ENCODE measurements at regions not wholly inside any gene's neighbourhood (a gene's known extent, or its start where the extent isn't known, plus 50 kb on each side); places are given as distances from the start of the nearest gene placed in this dataset.

- FAIRE-seq: no peak
- no peak overlapping the region for H3K9ac ChIP-seq (ENCODE audit: low read length in 3 of 3)
- no peak for TF ChIP-seq CTCF (IDR thresholded peaks at IDR 0.05; ENCODE audit: borderline replicate concordance, extremely low read depth, insufficient read depth)
Observed at GRCh38 chr10:2950546-2950945, 116.8 kb upstream of the PFKP start.

GRCh38 chr10:2949948-2950354 is 117.4 kb upstream of the PFKP start:
- H3K9ac ChIP-seq (ENCODE audit: low read length in 3 of 3): no peak overlapping the region
- FAIRE-seq: no peak

More at GRCh38 chr10:2950546-2950945, 116.8 kb upstream of the PFKP start:
- H3K4me3 ChIP-seq (ENCODE audit: low read length in 3 of 3): no peak overlapping the region
- intact Hi-C loops (cut with DNase I): no loop called here
- H3K27ac ChIP-seq (ENCODE audit: low read depth in 2 of 2, low read length in 2 of 2): no peak overlapping the region
- H3K27me3 ChIP-seq (ENCODE audit: control insufficient read depth, insufficient read depth, low read length): no peaks in the 10 kb centered on the region
- DNase-seq: no peak
- no peaks in the 10 kb centered on the region for H3K36me3 ChIP-seq (ENCODE audit: control insufficient read depth in 2 of 3, insufficient read depth in 3 of 3, low read length in 3 of 3)
- no peaks in the 10 kb centered on the region for H3K9me3 ChIP-seq (ENCODE audit: control insufficient read depth in 2 of 3, insufficient read depth in 1 of 3, low read length in 3 of 3)
- no peaks in the 10 kb centered on the region for H3K4me1 ChIP-seq (ENCODE audit: control insufficient read depth in 2 of 3, insufficient read depth in 2 of 3, low read depth in 1 of 3, low read length in 3 of 3)

GRCh38 chr10:2949221-2949947 is 118.0 kb upstream of the PFKP start:
- Histone ChIP-seq H3K36me3 (ENCODE audit: control insufficient read depth in 2 of 3, insufficient read depth in 3 of 3, low read length in 3 of 3) (no peaks in the 10 kb centered on the region), H3K9me3 (ENCODE audit: control insufficient read depth in 2 of 3, insufficient read depth in 1 of 3, low read length in 3 of 3) (no peaks in the 10 kb centered on the region), H3K27me3 (ENCODE audit: control insufficient read depth, insufficient read depth, low read length) (no peaks in the 10 kb centered on the region), H3K9ac (ENCODE audit: low read length in 3 of 3) (no peak overlapping the region), H3K27ac (ENCODE audit: low read depth in 2 of 2, low read length in 2 of 2) (no peak overlapping the region), H3K4me3 (ENCODE audit: low read length in 3 of 3) (no peak overlapping the region), H3K4me1 (ENCODE audit: control insufficient read depth in 2 of 3, insufficient read depth in 2 of 3, low read depth in 1 of 3, low read length in 3 of 3) (no peaks in the 10 kb centered on the region)
- FAIRE-seq (no peak), DNase-seq (no peak)
- TF ChIP-seq CTCF (IDR thresholded peaks at IDR 0.05; ENCODE audit: borderline replicate concordance, extremely low read depth, insufficient read depth): no peak
- intact Hi-C loops (cut with DNase I): no loop called here

More at GRCh38 chr10:2949948-2950354, 117.4 kb upstream of the PFKP start:
- Histone ChIP-seq H3K4me1 (ENCODE audit: control insufficient read depth in 2 of 3, insufficient read depth in 2 of 3, low read depth in 1 of 3, low read length in 3 of 3) (no peaks in the 10 kb centered on the region), H3K36me3 (ENCODE audit: control insufficient read depth in 2 of 3, insufficient read depth in 3 of 3, low read length in 3 of 3) (no peaks in the 10 kb centered on the region), H3K27me3 (ENCODE audit: control insufficient read depth, insufficient read depth, low read length) (no peaks in the 10 kb centered on the region), H3K27ac (ENCODE audit: low read depth in 2 of 2, low read length in 2 of 2) (no peak overlapping the region), H3K9me3 (ENCODE audit: control insufficient read depth in 2 of 3, insufficient read depth in 1 of 3, low read length in 3 of 3) (no peaks in the 10 kb centered on the region), H3K4me3 (ENCODE audit: low read length in 3 of 3) (no peak overlapping the region)
- intact Hi-C loops (cut with DNase I): no loop called here
- no peak for TF ChIP-seq CTCF (IDR thresholded peaks at IDR 0.05; ENCODE audit: borderline replicate concordance, extremely low read depth, insufficient read depth)
- DNase-seq: peak in 1 of 5 donors; percentile 55

Measured in kidney (tissue), 13 donors.